H1 (cell line): ENCODE measurements at regions not wholly inside any gene's neighbourhood (a gene's known extent, or its start where the extent isn't known, plus 50 kb on each side); places are given as distances from the start of the nearest gene placed in this dataset.

Source experiments
- ATF2 ChIP-seq: IDR thresholded peaks from 2 replicates; pipeline ENCODE4 v1.6.1; 2012; ENCODE audit warnings: low read length, inconsistent platforms
- CEBPB ChIP-seq: IDR thresholded peaks from 2 replicates; pipeline ENCODE4 v1.6.1; 2012; ENCODE audit warnings: low read depth, low read length
- EGR1 ChIP-seq: IDR thresholded peaks from 2 replicates; pipeline ENCODE4 v1.6.1; 2011; ENCODE audit warnings: low read depth, low read length, borderline replicate concordance
- EP300 ChIP-seq, 2 experiments: IDR thresholded peaks; 1 replicate in 1 of 2; 2 replicates in 1 of 2; pipeline ENCODE4 v1.6.1; 2011 to 2012; ENCODE audit warnings: low read depth in 2 of 2, low read length in 2 of 2, mild to moderate bottlenecking in 2 of 2, borderline replicate concordance in 1 of 2, inconsistent platforms in 1 of 2, moderate library complexity in 1 of 2
- POLR2A ChIP-seq, 2 experiments: IDR thresholded peaks; 1 replicate in 1 of 2; 2 replicates in 1 of 2; pipeline ENCODE4 v1.6.1; 2011; ENCODE audit warnings: low read depth in 2 of 2, low read length in 2 of 2, mild to moderate bottlenecking in 2 of 2; ENCODE audit errors: control extremely low read depth in 1 of 2
- TAF7 ChIP-seq: optimal IDR thresholded peaks from 2 replicates; pipeline ENCODE3; 2011; ENCODE audit warnings: low read depth, mild to moderate bottlenecking, inconsistent platforms, low read length, moderate library complexity, borderline replicate concordance
- ZNF274 ChIP-seq: IDR thresholded peaks from 2 replicates; pipeline ENCODE4 v1.7.0; 2012; ENCODE audit warnings: low read length, borderline replicate concordance; ENCODE audit errors: extremely low read depth
- TF ChIP-seq, protein P1 (sequence below), 3 experiments: IDR thresholded peaks; 1 replicate in 2 of 3; 2 replicates in 1 of 3; pipeline versions ENCODE4 v1.5.1 to v1.6.1; 2011; ENCODE audit warnings: low read length in 3 of 3, mild to moderate bottlenecking in 3 of 3, inconsistent platforms in 2 of 3, low read depth in 1 of 3, moderate library complexity in 1 of 3; ENCODE audit not compliant: insufficient read depth in 1 of 3; ENCODE audit errors: control extremely low read depth in 1 of 3

DNA sequence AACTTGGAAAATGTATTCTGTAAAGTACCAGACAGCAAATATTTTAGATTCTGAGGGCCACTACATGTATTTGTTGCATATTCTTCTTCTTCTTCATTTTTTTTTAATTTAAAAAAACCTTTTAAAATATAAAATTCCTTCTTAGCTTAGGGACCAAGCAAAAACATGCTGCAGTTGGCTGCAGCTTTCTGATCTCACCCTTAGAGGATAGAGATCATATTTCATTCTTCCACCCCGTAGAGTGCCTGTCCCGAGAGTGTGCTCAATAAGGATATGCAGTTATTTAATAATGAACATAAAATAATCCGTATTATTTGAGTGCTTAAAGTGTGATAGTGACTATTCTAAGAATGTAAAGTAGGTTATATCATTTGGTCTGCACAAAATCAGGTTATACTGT, 204.2 kb upstream of the CD180 start:
- TF ChIP-seq CEBPB, result no peak
- TF ChIP-seq ATF2, result no peak
- TF ChIP-seq EP300 (IDR thresholded peaks at IDR 0.05; ENCODE audit: borderline replicate concordance in 1 of 2, low read depth in 2 of 2, low read length in 2 of 2), result no peak
- TF ChIP-seq POLR2A (IDR thresholded peaks at IDR 0.05; ENCODE audit: control extremely low read depth in 1 of 2, low read depth in 2 of 2, low read length in 2 of 2), result no peak
- no peak for TF ChIP-seq ZNF274
- TF ChIP-seq TAF7, result no peak
- no peak for TF ChIP-seq EGR1
- TF ChIP-seq, protein P1, sequence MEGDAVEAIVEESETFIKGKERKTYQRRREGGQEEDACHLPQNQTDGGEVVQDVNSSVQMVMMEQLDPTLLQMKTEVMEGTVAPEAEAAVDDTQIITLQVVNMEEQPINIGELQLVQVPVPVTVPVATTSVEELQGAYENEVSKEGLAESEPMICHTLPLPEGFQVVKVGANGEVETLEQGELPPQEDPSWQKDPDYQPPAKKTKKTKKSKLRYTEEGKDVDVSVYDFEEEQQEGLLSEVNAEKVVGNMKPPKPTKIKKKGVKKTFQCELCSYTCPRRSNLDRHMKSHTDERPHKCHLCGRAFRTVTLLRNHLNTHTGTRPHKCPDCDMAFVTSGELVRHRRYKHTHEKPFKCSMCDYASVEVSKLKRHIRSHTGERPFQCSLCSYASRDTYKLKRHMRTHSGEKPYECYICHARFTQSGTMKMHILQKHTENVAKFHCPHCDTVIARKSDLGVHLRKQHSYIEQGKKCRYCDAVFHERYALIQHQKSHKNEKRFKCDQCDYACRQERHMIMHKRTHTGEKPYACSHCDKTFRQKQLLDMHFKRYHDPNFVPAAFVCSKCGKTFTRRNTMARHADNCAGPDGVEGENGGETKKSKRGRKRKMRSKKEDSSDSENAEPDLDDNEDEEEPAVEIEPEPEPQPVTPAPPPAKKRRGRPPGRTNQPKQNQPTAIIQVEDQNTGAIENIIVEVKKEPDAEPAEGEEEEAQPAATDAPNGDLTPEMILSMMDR (IDR thresholded peaks at IDR 0.05; ENCODE audit: control extremely low read depth in 1 of 3, insufficient read depth in 1 of 3, low read depth in 1 of 3, low read length in 3 of 3), result no peak
